ENCODE measurements at regions not wholly inside any gene's neighbourhood (a gene's known extent, or its start where the extent isn't known, plus 50 kb on each side); places are given as distances from the start of the nearest gene placed in this dataset.
"Not testable (repeated sequence)": the region's sequence is repeated elsewhere in the genome, so short reads cannot be mapped to it uniquely, and the experiment has no call there.

DNA sequence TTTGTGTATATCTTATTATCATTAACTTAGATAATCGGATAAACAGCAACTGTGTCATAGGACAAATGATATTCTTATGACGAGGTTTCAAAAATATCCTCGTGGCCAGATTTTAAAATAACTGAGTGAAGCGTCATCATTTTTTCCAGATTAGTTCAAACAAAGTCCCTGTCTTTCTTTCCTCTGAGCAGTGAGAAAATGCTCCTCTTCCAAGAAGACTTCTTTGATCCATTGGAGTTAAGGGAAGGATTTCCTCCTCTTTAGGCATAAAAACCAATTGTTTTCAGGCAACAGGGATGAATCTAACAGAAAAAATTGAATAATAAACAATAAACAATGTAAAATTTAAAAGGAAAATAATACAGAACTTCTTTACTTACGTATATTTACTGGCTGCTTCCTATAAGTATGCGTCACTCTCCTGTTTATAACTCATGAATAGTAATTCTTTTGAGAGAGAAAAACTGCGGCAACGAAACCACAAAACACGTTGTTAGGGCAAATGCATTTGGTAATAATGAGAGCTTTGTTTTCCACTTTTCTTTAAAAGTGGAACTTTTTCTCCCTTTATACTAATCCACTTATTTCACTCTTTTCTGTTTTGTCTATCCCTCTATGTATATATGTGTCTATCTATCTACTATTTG lies 419.4 kb upstream of the ONECUT1 start:
- DNase-seq: no peak

DNA sequence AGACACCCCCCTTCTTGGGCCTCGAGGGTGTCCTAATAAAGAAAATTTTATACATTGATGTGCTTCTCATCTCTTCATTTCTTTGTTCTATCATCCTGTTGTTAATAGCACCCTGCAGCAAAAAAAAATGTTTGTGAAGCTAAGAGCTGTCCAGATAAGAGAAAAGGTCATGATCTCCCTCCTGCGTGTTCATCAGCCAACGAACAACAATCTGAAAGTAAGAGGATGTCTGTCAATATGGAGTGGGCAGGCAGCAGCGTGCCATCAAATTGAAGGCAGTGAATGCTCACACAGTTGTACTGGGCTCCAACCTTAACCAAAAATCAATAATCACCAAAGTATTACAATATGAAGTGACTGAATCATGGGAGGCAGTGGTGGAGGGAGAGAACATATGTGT lies 418.6 kb upstream of the ONECUT1 start:
- DNase-seq: no peak

DNA sequence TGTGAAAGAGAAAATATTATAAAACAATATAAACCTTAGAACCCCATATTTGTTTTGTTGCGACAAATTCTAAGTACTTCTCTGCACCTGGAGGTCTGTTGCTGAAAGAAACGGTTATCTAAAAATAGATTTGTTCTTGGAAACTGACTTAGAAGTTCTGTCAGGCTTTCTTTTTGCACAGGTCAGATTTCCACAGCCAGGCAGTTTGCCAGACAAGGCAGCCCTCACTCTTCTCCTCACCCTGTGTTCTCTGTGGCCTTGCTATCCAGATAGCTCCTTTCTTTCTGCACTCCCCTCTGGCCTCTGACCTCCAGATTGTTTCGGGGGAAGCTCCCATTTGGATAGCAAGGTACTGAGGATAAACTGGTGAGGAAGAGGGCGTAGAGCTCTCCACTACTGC lies 413.3 kb upstream of the ONECUT1 start:
- no peak for DNase-seq

DNA sequence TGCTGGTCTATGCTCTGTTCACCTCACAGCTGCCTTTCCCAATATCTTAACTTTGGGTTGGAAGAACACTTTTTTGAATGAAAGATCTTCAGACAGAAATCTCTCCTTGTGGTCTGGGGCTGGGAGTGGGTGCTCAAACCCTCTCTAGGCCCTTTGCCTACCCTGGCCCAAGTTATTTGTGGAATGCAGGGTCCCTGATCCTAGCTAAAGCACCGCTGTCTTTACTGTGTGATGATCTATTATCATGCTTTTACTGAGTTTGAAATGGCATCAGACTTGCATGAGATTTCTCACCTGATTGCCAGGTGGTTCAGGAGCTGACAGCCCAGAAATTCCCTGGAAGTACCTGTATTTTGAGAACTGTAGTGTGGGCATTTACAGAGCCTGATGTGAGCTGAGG lies 412.7 kb upstream of the ONECUT1 start:
- DNase-seq: no peak

DNA sequence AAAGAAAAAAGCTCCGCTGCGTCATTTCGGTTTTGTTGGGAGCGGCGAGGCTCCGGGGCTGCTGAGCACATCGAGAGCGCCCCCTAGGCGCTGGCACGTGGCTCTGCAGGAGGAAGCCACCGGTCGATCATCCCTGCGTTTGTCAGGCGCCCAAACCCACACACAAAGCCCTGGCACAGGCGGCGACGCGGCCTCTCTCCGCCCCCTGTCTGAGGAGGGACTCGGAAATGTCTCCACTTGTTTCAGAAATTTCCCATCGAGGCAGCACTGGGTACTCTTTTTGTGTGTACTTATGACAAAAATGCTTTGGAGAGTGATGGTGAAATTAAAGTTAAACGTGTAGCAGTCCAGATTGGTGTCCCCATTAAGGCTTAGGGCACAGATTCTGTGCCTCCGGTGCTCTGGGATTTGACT lies 407.3 kb upstream of the ONECUT1 start:
- DNase-seq: peak; percentile 21

DNA sequence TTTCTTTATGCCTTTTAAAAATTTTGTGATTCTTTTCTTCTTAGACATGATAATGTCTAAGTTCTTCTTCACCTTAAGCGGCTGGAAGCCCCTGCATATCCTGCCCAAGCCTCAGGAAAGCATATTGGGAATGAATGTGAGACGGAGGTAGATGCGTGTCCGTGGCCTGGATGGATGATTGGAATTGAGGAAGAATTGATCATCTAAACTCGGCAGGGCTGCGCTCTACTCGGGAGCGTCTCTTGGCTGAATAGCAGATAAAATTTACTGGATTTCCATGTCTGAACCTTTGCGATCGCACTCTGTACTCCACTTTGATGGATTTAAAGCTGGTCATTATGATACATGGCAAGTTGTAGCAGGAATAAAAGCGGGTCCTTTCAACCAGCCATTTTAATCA lies 406.7 kb upstream of the ONECUT1 start:
- no peak for DNase-seq

DNA sequence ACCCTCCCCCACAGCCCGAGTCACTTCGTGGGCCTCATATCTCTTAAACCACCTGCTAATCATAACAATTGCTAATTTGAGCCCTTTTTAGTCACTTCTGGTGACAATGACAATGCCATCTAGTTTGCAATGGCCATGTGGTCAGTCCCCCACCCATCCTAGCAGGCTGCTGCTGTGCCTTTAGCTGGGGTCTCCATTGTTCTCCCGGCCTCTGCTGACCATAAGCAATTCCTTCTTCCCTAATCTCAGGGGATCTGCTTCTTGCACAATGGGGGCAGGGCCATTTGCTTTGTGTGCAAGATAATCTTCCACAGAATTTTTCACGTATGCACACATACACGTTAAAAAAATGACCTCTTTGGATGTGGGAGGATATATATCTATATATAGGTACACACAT lies 406.1 kb upstream of the ONECUT1 start:
- no peak for DNase-seq

DNA sequence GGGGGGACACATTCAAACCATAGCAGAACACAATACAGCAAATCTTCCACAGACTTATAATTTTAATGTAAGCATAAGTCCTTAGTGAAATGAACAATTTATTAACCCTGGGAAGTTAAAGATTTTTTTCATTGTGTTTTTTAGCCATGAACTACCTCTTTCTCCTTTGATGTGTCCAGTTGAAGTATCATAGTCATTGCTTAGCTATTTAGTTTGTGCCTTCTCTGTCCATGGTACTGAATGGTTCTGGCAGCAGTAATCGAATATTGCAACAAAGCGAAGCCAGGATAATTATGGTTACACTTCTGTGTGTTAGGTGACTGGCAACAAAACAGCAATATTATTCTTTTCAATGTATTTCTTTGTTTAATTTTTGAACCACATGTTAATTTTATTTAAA lies 403.0 kb upstream of the ONECUT1 start:
- DNase-seq: no peak

DNA sequence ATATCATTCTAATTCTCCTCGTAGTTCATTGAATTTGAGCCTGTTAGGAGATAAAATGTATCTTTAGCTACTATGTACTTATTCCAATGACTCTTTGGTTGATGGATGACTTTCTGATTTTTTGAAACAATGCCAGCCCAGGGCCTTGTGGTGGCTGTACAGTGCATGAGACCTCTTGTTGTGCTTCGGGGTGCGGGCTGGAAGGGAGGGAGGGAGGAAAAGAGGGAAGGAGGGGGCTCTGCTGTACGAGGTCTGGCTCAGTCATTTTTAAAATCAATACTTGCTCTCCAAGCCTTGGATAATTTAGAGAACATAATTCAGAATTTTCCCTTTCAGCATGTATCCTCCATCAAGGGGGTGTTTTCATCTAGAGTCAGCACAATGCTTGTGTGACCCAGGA lies 399.7 kb upstream of the ONECUT1 start:
- no peak for DNase-seq

DNA sequence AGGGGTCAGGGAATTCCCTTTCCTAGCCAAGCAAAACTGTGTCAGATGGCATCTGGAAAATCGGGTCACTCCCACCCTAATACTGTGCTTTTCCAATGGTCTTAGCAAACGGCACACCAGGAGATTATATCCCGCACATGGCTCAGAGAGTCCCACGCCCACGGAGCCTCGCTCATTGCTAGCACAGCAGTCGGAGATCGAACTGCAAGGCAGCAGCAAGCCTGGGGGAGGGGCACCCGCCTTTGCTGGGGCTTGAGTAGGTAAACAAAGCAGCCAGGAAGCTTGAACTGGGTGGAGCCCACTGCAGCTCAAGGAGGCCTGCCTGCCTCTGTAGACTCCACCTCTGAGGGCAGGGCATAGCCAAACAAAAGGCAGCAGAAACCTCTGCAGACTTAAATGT lies 393.3 kb upstream of the ONECUT1 start:
- DNase-seq: not testable (repeated sequence)

DNA sequence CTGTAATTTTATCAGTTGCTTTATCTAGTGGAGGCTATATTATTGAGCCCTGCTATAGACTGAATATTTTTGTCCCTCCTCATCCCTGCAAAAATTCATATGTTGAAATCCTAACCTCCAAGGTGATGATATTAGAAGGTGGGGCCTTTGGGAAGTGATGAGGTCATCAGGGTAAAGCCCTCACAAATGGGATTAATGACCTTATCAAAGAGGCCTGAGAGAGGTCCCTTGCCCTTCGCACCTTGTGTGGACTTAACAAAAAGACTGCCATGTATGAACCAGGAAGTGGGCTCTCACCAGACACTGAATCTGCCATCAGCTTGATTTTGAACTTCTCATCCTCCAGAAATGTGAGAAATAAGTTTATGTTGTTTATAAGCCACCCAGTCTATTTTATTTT lies 381.4 kb upstream of the ONECUT1 start:
- DNase-seq: no peak

DNA sequence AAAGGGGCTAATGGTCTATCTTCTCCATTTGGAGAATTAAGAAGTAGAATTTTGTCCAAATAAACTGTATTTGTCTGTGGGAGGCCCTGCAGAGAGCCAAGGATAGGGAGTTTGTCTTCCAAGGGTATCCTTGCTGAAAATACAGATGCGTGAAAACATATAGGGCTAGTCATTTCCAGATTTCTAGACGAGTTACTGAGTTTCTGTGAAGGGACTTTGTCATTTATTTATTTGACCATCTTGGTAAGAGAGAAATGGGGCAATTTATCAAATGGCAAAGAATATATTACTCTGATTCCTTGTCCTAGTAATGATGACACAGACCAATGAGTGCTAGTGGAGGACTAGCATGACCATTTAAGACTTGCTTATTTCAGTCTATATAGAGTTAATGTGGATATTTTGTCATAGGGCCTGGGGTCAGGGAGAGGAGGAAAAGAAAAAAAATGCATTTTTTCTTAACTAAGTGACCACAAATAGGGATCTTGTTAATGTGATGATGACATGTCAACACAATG lies 376.6 kb upstream of the ONECUT1 start:
- DNase-seq: no peak

DNA sequence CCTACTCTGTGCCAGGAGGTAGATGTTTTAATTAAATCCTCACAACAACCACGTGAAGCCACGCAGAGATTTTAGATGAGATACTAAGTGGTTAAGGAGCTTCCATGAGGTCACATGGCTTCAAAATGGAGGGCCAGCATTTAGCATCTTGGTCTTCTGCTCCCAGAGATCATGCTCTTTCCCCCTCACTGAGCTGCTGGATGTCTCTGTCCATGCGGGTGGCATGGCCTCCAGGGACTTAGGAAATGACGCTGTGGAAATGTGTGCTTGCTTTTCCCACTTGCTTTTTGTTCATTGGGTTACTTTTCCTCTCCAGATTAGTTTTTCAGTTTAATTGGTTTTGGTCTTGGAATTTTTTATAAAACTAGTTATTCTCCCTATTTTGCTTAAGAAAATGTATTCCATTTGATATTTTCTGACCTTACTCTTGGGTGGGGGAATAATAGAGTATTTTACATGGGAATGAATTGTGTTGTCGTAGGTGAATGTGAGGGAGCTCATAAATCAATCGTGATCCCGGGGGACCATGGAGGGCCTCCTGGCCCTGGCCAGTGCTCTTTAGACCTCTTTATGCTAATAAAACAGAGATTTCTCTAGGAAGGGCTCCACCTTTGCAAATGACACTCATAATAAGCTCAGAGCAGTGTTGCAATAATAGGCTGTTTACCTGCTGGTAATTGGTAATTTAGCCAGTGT lies 376.0 kb upstream of the ONECUT1 start:
- no peak for DNase-seq

DNA sequence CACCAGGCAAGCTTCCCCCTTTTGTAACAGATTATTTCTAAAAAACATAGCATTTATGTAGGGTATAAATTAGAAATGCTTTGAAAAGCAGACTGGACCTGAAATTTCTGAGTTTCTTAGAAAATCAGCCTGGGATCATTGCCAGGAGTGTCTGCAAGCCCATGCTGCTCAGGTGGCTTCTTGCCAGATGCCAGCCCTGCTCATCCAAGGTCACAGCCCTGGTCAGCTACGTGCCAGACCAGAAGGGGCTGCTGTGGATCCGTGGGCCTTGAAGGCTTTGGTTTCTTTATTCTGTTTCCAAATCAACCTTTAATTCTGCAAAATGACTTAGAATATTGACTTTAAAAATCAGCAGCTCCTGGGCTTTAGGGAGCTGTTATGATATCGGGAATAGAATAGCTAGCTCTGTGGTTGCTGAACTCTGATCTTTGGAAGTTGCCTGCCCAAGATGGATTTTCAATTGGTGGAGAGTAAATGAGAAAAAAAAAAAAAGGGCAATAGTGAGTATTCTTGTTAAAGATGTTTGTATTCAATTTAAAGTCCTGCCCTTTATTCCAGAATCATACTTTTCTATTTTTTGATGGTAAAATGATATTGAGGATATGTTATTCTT lies 370.1 kb upstream of the ONECUT1 start:
- DNase-seq: no peak

DNA sequence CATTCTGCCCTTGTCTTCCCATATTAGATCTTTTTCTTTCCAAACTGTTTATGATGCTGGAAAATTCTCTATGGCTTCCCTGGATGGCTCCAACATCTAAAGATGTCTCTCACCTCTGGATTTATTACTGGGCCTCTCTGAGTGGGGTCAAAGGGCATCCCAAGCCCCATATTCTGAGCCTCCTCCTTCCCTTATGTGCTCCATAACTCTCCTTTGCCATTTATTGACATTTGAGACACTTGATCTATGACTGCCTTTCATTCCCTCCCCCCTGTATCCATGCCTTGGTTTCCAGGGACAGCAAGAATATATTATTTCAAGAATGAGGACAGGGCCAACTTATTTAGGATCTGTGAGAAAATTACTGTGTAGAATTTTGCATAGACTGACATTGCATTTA lies 369.3 kb upstream of the ONECUT1 start:
- DNase-seq: no peak

DNA sequence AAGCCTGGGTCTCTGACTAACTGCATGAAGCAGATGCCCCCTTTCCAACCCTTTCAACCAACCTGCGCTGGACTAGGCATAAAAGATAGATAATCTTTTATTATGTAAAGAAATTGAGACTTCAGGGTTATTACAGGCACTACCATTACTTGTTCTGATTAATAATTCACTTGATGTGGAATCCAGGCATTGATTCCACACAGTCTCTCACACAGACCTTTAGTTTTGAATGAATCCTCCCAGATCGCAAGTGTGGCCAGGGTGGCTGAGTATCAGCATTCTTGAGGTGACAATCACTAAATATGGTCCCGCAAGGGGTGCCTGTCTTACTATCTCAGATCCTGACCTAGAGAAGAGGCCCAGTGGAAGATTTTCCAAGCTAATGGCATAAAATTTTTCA lies 368.9 kb upstream of the ONECUT1 start:
- no peak for DNase-seq

DNA sequence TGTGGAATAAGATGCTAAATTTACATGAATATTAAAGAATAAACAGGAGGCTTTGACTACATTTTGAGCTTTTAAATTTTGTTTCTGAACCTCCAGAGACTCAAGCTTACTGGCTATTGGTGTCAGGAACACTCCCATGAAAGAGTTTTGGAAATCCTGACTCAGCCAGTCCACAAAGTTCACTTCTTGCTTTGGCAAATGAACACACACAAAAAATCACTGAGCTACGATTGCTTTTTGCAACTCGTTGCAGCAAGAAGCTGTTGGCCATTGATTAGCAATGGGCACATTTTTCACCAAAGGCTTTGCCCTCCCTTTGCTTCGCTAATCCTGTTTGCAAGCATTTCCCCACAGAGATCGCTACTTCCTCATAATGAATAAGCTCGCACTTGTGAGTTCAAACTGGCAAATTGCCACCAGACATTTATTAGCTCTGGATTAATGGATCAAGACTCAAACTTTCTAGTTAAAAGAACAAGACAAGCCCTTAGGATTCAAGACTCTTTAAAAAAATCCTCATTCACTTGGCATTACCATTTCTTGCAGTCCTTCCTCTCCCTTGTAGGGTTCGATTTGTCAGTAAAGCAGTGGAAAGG lies 343.2 kb upstream of the ONECUT1 start:
- DNase-seq: no peak

DNA sequence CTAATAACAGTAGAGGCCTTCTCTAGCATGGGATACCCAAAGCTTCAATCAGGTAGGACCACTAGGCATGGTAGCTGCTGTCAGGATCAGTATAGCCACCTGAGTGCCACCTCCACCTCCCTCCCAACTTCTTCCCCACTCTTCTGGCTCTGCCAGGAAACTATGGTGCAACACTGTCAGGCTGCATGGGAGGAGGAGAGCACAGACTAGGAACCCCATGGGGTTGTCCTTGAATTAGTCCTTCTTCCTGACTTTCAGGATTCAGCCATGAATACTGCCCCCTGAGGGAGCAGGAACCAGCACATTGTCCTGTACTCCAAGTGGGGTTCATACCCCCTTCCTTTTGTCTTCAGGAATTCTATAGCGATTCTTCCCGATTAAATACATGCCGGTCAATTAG lies 340.8 kb upstream of the ONECUT1 start:
- no peak for DNase-seq

DNA sequence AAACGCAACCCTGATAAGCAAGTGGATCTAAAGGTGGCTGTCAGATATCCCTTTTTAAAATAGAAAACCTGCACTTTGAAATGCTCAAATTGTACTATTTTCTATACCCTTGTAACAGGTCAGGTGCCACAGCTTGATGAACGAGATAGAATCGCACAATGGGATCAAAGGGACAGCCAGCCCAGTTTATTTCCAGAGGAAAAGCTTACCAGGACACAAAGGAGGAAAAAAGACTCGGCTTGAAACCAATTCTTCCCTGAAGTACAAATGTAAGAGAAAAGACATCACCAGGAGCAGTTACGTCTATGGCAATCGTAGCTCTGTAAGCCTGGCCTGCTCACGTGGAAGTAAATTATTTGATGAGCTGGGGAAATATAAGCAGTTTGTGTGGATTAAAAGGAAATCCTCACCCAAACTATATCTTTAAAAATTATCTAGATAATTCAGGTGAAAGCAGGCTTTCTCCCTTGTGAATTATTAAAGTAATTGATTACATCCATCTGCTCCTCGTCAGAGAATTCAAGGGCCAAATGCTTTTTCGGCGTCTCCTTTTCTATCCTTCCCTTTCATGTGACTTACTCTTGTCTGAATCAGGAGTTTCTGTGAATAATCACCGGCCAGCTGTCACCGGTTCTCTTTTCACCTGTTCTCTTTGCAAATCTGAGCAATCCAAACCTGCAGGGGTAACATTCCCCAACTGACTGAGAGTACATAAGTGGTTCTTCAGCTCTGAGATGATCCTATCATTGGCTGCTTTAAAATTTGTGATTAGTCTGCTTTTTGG lies 339.2 kb upstream of the ONECUT1 start:
- no peak for DNase-seq

DNA sequence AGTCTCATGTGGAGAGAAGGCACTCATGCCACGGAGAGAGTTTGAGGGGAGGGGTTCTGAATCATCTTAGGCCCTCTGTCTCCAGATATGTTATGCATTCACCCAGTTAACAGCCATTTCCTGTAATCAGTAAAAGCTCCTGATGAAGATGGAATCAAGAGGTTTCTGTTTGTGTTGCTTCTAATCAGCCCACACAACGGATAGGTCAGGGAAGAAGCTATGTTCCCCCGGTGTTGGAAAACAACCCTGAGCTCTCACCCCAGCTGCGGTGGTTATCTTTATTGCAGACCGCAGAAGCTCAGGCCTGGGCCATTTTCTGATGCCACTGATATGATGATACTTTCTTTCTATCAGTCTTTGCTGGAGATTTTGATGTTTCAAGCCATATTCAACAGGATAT lies 338.5 kb upstream of the ONECUT1 start:
- DNase-seq: no peak

DNA sequence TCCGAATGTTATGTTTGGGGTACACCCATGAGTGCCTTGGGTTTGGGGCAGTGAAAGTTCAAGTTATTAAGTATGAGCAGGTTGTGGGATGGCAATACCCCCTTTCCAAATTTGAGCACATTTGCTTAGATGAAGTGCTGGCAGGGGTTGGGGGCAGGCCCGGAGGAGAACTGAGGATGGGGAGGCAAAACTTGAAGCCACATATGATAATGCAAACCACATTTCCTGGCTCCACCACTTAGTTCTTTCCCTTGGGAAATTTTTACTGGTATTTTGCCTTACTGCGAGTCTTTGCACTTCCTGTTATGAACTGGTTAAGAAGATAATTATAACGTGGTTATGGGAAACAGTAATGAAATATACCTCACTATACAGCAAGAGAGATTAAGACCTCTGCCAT lies 336.0 kb upstream of the ONECUT1 start:
- no peak for DNase-seq

DNA sequence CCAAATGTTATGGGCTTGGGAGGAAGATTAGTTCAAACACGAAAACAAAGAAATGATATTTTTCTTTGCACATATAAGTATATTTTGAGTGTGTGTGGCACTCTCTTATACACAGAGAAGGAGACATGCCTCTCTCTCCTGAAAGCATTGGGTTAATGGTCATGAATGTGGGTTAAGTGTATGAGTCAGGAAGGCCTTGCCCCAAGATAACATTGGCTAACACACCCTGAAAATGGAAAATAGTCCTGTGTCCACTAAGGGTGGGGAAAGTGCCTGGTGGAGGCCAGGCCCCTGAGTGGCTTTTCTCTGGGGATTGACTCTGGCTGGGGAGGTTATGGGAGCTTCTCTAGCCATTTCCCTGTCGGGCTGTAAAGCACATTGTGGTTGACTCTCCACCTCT lies 332.7 kb upstream of the ONECUT1 start:
- DNase-seq: no peak

DNA sequence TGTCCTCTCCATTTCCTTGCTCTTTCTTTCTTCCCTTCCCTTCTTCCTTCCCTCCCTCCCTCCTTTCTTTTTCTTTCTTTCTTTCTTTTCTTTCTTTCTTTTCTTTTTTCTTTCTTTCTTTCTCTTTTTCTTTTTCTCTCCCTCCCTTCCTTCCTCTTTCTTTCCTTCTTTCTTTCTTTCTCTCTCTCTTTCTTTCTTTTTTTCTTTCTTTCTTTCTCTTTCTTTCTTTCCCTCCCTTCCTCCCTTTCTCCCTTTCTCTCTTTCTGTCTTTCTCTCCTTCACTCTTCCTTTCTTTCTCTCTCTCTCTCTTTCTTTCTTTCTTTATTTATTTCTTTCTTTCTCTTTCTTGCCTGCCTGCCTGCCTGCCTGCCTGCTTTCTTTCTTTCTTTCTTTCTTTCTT lies 326.8 kb upstream of the ONECUT1 start:
- DNase-seq: not testable (repeated sequence)
